ENCODE measurements at regions not wholly inside any gene's neighbourhood (a gene's known extent, or its start where the extent isn't known, plus 50 kb on each side); places are given as distances from the start of the nearest gene placed in this dataset.

GRCh38 chr7:86448856-86449255, 194.9 kb upstream of the GRM3 start:
- DNase-seq (ENCODE audit: low read depth, low spot score) (no peak), ATAC-seq (no peak)
- H3K9me2 ChIP-seq (ENCODE audit: insufficient read depth): no peaks in the 10 kb centered on the region
- ChIA-PET POLR2A (no interaction called here), CTCF (no interaction called here), RAD21 (ENCODE audit: low non-redundant PET in 1 of 2, low total read pairs in 2 of 2, uncharacterized antibody in 2 of 2, unreplicated experiment in 2 of 2) (no interaction called here)
- no peak overlapping the region for H3K27ac ChIP-seq (ENCODE audit: low read depth, low read length)
- no peaks in the 10 kb centered on the region for H3K36me3 ChIP-seq (ENCODE audit: control insufficient read depth in 1 of 2, insufficient read depth in 2 of 2, low read length in 2 of 2)
- intact Hi-C loops (cut with micrococcal nuclease): no loop called here
- no TSS peak for BruUV-seq (replicated peaks)
- no peaks in the 10 kb centered on the region for H3K27me3 ChIP-seq (ENCODE audit: insufficient read depth, low read length)
- no peaks in the 10 kb centered on the region for H3K9me3 ChIP-seq (ENCODE audit: control insufficient read depth in 1 of 2, insufficient read depth in 1 of 2, low read depth in 1 of 2, low read length in 2 of 2)
- H3K9ac ChIP-seq (ENCODE audit: low read length): no peak overlapping the region
- H3K79me2 ChIP-seq (ENCODE audit: insufficient read depth, low read length): no peaks in the 10 kb centered on the region
- no peak overlapping the region for H2AFZ ChIP-seq (ENCODE audit: low read depth, low read length, poor library complexity, severe bottlenecking)
- H3K4me2 ChIP-seq (ENCODE audit: low read length): no peak overlapping the region
- no peak overlapping the region for H3K4me3 ChIP-seq (replicated peaks in 1 of 2; ENCODE audit: low read depth in 1 of 2, low read length in 2 of 2)
- no peaks in the 10 kb centered on the region for H3K4me1 ChIP-seq (ENCODE audit: control insufficient read depth in 1 of 2, insufficient read depth in 2 of 2, low read length in 2 of 2)
- no peaks in the 10 kb centered on the region for H4K20me1 ChIP-seq (ENCODE audit: insufficient read depth)
- TF ChIP-seq, protein P1, sequence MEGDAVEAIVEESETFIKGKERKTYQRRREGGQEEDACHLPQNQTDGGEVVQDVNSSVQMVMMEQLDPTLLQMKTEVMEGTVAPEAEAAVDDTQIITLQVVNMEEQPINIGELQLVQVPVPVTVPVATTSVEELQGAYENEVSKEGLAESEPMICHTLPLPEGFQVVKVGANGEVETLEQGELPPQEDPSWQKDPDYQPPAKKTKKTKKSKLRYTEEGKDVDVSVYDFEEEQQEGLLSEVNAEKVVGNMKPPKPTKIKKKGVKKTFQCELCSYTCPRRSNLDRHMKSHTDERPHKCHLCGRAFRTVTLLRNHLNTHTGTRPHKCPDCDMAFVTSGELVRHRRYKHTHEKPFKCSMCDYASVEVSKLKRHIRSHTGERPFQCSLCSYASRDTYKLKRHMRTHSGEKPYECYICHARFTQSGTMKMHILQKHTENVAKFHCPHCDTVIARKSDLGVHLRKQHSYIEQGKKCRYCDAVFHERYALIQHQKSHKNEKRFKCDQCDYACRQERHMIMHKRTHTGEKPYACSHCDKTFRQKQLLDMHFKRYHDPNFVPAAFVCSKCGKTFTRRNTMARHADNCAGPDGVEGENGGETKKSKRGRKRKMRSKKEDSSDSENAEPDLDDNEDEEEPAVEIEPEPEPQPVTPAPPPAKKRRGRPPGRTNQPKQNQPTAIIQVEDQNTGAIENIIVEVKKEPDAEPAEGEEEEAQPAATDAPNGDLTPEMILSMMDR (IDR thresholded peaks at IDR 0.05 in 2 of 3, conservative IDR thresholded peaks at IDR 0.05 in 1 of 3; ENCODE audit: borderline replicate concordance in 1 of 3, insufficient read depth in 1 of 3, low read depth in 2 of 3, low read length in 2 of 3): no peak
- TF ChIP-seq CEBPB (IDR thresholded peaks at IDR 0.05; ENCODE audit: low read depth): no peak
- no peak for TF ChIP-seq FOSL1 (IDR thresholded peaks at IDR 0.05; ENCODE audit: low read depth)

- Histone ChIP-seq H3K36me3 (ENCODE audit: control insufficient read depth in 1 of 2, insufficient read depth in 2 of 2, low read length in 2 of 2) (no peaks in the 10 kb centered on the region), H2AFZ (ENCODE audit: low read depth, low read length, poor library complexity, severe bottlenecking) (no peak overlapping the region), H3K9ac (ENCODE audit: low read length) (no peak overlapping the region), H3K4me2 (ENCODE audit: low read length) (no peak overlapping the region), H4K20me1 (ENCODE audit: insufficient read depth) (no peaks in the 10 kb centered on the region), H3K9me2 (ENCODE audit: insufficient read depth) (no peaks in the 10 kb centered on the region), H3K4me1 (ENCODE audit: control insufficient read depth in 1 of 2, insufficient read depth in 2 of 2, low read length in 2 of 2) (no peaks in the 10 kb centered on the region), H3K27ac (ENCODE audit: low read depth, low read length) (no peak overlapping the region), H3K9me3 (ENCODE audit: control insufficient read depth in 1 of 2, insufficient read depth in 1 of 2, low read depth in 1 of 2, low read length in 2 of 2) (no peaks in the 10 kb centered on the region), H3K4me3 (replicated peaks in 1 of 2; ENCODE audit: low read depth in 1 of 2, low read length in 2 of 2) (no peak overlapping the region), H3K79me2 (ENCODE audit: insufficient read depth, low read length) (no peaks in the 10 kb centered on the region), H3K27me3 (ENCODE audit: insufficient read depth, low read length) (no peaks in the 10 kb centered on the region)
- ChIA-PET CTCF (no interaction called here), POLR2A (no interaction called here), RAD21 (ENCODE audit: low non-redundant PET in 1 of 2, low total read pairs in 2 of 2, uncharacterized antibody in 2 of 2, unreplicated experiment in 2 of 2) (no interaction called here)
- intact Hi-C loops (cut with micrococcal nuclease): no loop called here
- ATAC-seq: no peak
- TF ChIP-seq ELF1 (IDR thresholded peaks at IDR 0.05; ENCODE audit: borderline replicate concordance, low read depth) (no peak), CBX3 (IDR thresholded peaks at IDR 0.05; ENCODE audit: low read depth) (no peak), RAD21 (IDR thresholded peaks at IDR 0.05; ENCODE audit: low read depth) (no peak), ZBTB33 (IDR thresholded peaks at IDR 0.05; ENCODE audit: extremely low read depth, insufficient replicate concordance, low read length) (no peak)
- no peak for DNase-seq (ENCODE audit: low read depth, low spot score)
- BruUV-seq (replicated peaks): no TSS peak
Observed at GRCh38 chr7:86445285-86445684, 198.4 kb upstream of the GRM3 start.
